HCT116 (cell line): ENCODE measurements at regions not wholly inside any gene's neighbourhood (a gene's known extent, or its start where the extent isn't known, plus 50 kb on each side); places are given as distances from the start of the nearest gene placed in this dataset.

Experiments used
- ATAC-seq: fragments of 200-7000 bp; cut with Tn5 transposase; 2 replicates; pipeline ENCODE4 v1.9.1; 2020; ENCODE audit warnings: mild to moderate bottlenecking, moderate library complexity
- BruUV-seq: library from RNA; stranded (reverse); fragments of 400-500 nt; replicated peaks from 2 replicates; lab custom pipeline; 2021; lab: Mats Ljungman, UMichigan
- CTCF ChIA-PET: fragments of 300-600 bp; sonication (Branson Sonifier 250); formaldehyde crosslinking; loops from one replicate; lab custom pipeline; 2021; ENCODE audit warnings: antibody characterized with exemption; lab: Charles Lee
- POLR2A ChIA-PET: fragments of 300-600, 350-600 bp; sonication (Branson Sonifier 250); formaldehyde crosslinking; loops from one replicate; lab custom pipeline; 2021; ENCODE audit warnings: antibody characterized with exemption; lab: Charles Lee
- RAD21 ChIA-PET, 2 experiments: fragments of 300-600 bp; sonication (Branson Sonifier 250); formaldehyde crosslinking; loops; one replicate each; lab custom pipeline; 2023; ENCODE audit warnings: low total read pairs in 2 of 2; ENCODE audit not compliant: uncharacterized antibody in 2 of 2, unreplicated experiment in 2 of 2, low non-redundant PET in 1 of 2; lab: Charles Lee
- DNase-seq: peaks from one replicate; pipeline ENCODE4 v3.0.0-alpha.2; 2010; ENCODE audit warnings: low read depth, low spot score
- H2AFZ ChIP-seq: fragments of 200-600 bp; shearing (Covaris generic), sonication (generic); 2 replicates; pipeline ENCODE4 v1.6.1; 2017; ENCODE audit warnings: low read depth, mixed run types, mixed read lengths, antibody characterized with exemption, low read length; ENCODE audit not compliant: poor library complexity, severe bottlenecking
- H3K27ac ChIP-seq: 2 replicates; pipeline ENCODE4 v1.5.1; 2012; ENCODE audit warnings: low read depth, low read length
- H3K27me3 ChIP-seq: fragments of 200-600 bp; sonication (generic); 2 replicates; pipeline ENCODE4 v1.6.1; 2016; ENCODE audit warnings: mixed run types, low read length, mixed read lengths; ENCODE audit not compliant: insufficient read depth
- H3K36me3 ChIP-seq, 2 experiments: fragments of 200-500 bp in 1 of 2; fragments of 200-600 bp in 1 of 2; sonication (Bioruptor generic) in 1 of 2; sonication (generic) in 1 of 2; 2 replicates each; pipeline versions ENCODE4 v1.5.1 to v1.6.1; 2014 to 2016; ENCODE audit warnings: low read length in 2 of 2, inconsistent platforms in 1 of 2, mixed read lengths in 1 of 2, mixed run types in 1 of 2; ENCODE audit not compliant: insufficient read depth in 2 of 2, control insufficient read depth in 1 of 2
- H3K4me1 ChIP-seq, 2 experiments: fragments of 200-600 bp in 1 of 2; sonication (generic) in 1 of 2; 2 replicates each; pipeline versions ENCODE4 v1.5.1 to v1.6.1; 2012 to 2017; ENCODE audit warnings: low read length in 2 of 2, inconsistent platforms in 1 of 2, mild to moderate bottlenecking in 1 of 2, mixed read lengths in 1 of 2, mixed run types in 1 of 2, moderate library complexity in 1 of 2; ENCODE audit not compliant: insufficient read depth in 2 of 2, control insufficient read depth in 1 of 2
- H3K4me2 ChIP-seq: fragments of 200-600 bp; sonication (generic); 2 replicates; pipeline ENCODE4 v1.6.1; 2017; ENCODE audit warnings: mixed run types, low read length, mixed read lengths
- H3K4me3 ChIP-seq, 2 experiments: fragments of 200-600 bp in 1 of 2; sonication (generic) in 1 of 2; replicated peaks in 1 of 2; 2 replicates each; pipeline ENCODE4 v1.5.1; 2011 to 2016; ENCODE audit warnings: low read length in 2 of 2, control low read depth in 1 of 2, low read depth in 1 of 2, mild to moderate bottlenecking in 1 of 2, mixed read lengths in 1 of 2, mixed run types in 1 of 2
- H3K79me2 ChIP-seq: fragments of 200-600 bp; sonication (generic); 2 replicates; pipeline ENCODE4 v1.6.1; 2017; ENCODE audit warnings: mild to moderate bottlenecking, mixed run types, low read length, moderate library complexity, mixed read lengths; ENCODE audit not compliant: insufficient read depth
- H3K9ac ChIP-seq: fragments of 200-600 bp; sonication (generic); 2 replicates; pipeline ENCODE4 v1.6.1; 2016; ENCODE audit warnings: low read length, mixed read lengths
- H3K9me2 ChIP-seq: fragments of 200-600 bp; sonication (generic), shearing (Covaris generic); 2 replicates; pipeline ENCODE4 v1.6.1; 2017; ENCODE audit warnings: mixed run types, mild to moderate bottlenecking, moderate library complexity; ENCODE audit not compliant: insufficient read depth
- H3K9me3 ChIP-seq, 2 experiments: fragments of 200-500 bp in 1 of 2; fragments of 200-600 bp in 1 of 2; sonication (Bioruptor generic) in 1 of 2; sonication (generic) in 1 of 2; 2 replicates each; pipeline ENCODE4 v1.6.1; 2014 to 2017; ENCODE audit warnings: low read length in 2 of 2, mixed read lengths in 2 of 2, inconsistent platforms in 1 of 2, low read depth in 1 of 2, mild to moderate bottlenecking in 1 of 2, mixed run types in 1 of 2, moderate library complexity in 1 of 2; ENCODE audit not compliant: control insufficient read depth in 1 of 2, insufficient read depth in 1 of 2
- H4K20me1 ChIP-seq: fragments of 200-600 bp; sonication (generic), shearing (Covaris generic); 2 replicates; pipeline ENCODE4 v1.6.1; 2017; ENCODE audit warnings: mixed run types, mild to moderate bottlenecking, moderate library complexity; ENCODE audit not compliant: insufficient read depth
- ELF1 ChIP-seq: IDR thresholded peaks from 2 replicates; pipeline ENCODE4 v1.6.1; 2012; ENCODE audit warnings: low read depth, borderline replicate concordance
- EZH2 ChIP-seq: fragments of 200-600 bp; sonication (generic); IDR thresholded peaks from 2 replicates; pipeline ENCODE4 v1.6.1; 2017; ENCODE audit warnings: antibody characterized with exemption, mixed run types
- EZH2phosphoT487 ChIP-seq: fragments of 200-600 bp; IDR thresholded peaks from 2 replicates; pipeline ENCODE4 v1.6.1; 2018; ENCODE audit warnings: antibody characterized with exemption, borderline replicate concordance
- POLR2A ChIP-seq: IDR thresholded peaks from 2 replicates; pipeline ENCODE4 v1.7.0; 2011; ENCODE audit warnings: borderline replicate concordance; ENCODE audit not compliant: insufficient read depth, insufficient read length; ENCODE audit errors: extremely low read depth
- POLR2AphosphoS5 ChIP-seq: IDR thresholded peaks from 2 replicates; pipeline ENCODE4 v1.6.1; 2011; ENCODE audit warnings: mild to moderate bottlenecking, low read depth, low read length, moderate library complexity
- RAD21 ChIP-seq: IDR thresholded peaks from 2 replicates; pipeline ENCODE4 v1.6.1; 2012; ENCODE audit warnings: low read depth, mild to moderate bottlenecking
- SP1 ChIP-seq: IDR thresholded peaks from 2 replicates; pipeline ENCODE4 v1.6.1; 2012; ENCODE audit warnings: low read depth
- SRF ChIP-seq: IDR thresholded peaks from 2 replicates; pipeline ENCODE4 v1.6.1; 2012; ENCODE audit warnings: low read depth
- ZFX ChIP-seq: fragments of 450-650 bp; IDR thresholded peaks from 2 replicates; pipeline ENCODE4 v1.6.1; 2017
- intact Hi-C: fragments of 100-400 bp; cut with micrococcal nuclease; formaldehyde crosslinking; loops from 2 replicates; pipeline ENCODE4 v1.10.0; 2022
- TF ChIP-seq, protein P1 (sequence below): IDR thresholded peaks from 2 replicates; pipeline ENCODE4 v1.6.1; 2012
- TF ChIP-seq, protein P2 (sequence below): IDR thresholded peaks from 2 replicates; pipeline ENCODE4 v1.6.1; 2012; ENCODE audit warnings: low read depth
- TF ChIP-seq, protein P3 (sequence below): IDR thresholded peaks from 2 replicates; pipeline ENCODE4 v1.6.1; 2011; ENCODE audit warnings: mild to moderate bottlenecking, low read length, moderate library complexity; ENCODE audit not compliant: insufficient replicate concordance; ENCODE audit errors: extremely low read depth

DNA sequence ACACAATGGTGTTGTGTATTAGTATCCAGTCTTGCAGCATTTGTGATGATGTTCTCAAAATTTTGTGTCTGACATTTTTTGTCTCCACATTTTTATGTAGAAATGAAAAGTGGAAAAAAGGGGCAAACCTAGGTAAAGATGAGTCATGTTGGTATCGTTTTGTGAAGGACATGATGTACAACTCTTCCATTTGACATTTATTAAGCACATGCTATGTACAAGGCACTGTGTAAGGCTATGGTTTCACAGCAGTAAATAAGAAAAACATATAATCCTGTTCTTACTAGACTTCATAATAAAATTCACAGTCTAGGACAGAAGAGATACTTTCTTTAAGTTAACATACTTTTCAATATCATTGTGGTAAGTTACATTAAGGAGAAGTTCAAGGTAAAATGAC, 143.5 kb upstream of the CNTN4 start:
- TF ChIP-seq, protein P1, sequence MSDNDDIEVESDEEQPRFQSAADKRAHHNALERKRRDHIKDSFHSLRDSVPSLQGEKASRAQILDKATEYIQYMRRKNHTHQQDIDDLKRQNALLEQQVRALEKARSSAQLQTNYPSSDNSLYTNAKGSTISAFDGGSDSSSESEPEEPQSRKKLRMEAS, result no peak
- TF ChIP-seq ELF1, result no peak
- TF ChIP-seq, protein P2, sequence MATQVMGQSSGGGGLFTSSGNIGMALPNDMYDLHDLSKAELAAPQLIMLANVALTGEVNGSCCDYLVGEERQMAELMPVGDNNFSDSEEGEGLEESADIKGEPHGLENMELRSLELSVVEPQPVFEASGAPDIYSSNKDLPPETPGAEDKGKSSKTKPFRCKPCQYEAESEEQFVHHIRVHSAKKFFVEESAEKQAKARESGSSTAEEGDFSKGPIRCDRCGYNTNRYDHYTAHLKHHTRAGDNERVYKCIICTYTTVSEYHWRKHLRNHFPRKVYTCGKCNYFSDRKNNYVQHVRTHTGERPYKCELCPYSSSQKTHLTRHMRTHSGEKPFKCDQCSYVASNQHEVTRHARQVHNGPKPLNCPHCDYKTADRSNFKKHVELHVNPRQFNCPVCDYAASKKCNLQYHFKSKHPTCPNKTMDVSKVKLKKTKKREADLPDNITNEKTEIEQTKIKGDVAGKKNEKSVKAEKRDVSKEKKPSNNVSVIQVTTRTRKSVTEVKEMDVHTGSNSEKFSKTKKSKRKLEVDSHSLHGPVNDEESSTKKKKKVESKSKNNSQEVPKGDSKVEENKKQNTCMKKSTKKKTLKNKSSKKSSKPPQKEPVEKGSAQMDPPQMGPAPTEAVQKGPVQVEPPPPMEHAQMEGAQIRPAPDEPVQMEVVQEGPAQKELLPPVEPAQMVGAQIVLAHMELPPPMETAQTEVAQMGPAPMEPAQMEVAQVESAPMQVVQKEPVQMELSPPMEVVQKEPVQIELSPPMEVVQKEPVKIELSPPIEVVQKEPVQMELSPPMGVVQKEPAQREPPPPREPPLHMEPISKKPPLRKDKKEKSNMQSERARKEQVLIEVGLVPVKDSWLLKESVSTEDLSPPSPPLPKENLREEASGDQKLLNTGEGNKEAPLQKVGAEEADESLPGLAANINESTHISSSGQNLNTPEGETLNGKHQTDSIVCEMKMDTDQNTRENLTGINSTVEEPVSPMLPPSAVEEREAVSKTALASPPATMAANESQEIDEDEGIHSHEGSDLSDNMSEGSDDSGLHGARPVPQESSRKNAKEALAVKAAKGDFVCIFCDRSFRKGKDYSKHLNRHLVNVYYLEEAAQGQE, result no peak
- no peak for TF ChIP-seq EZH2
- no peak for TF ChIP-seq RAD21
- ChIA-PET POLR2A (no interaction called here), CTCF (no interaction called here), RAD21 (no interaction called here)
- Histone ChIP-seq H3K9ac (no peak overlapping the region), H3K36me3 (no peaks in the 10 kb centered on the region), H3K9me2 (no peaks in the 10 kb centered on the region), H3K27me3 (no peaks in the 10 kb centered on the region), H4K20me1 (no peaks in the 10 kb centered on the region), H3K27ac (no peak overlapping the region), H3K4me3 (no peak overlapping the region), H3K9me3 (peaks cover 5 to 25% of the 10 kb centered on the region in 2 experiments; a peak in 3 of 4 replicates), H3K4me1 (no peaks in the 10 kb centered on the region), H3K79me2 (no peaks in the 10 kb centered on the region), H2AFZ (no peak overlapping the region), H3K4me2 (no peak overlapping the region)
- ATAC-seq (no peak), DNase-seq (no peak)
- intact Hi-C loops, result no loop called here
- no TSS peak for BruUV-seq

DNA sequence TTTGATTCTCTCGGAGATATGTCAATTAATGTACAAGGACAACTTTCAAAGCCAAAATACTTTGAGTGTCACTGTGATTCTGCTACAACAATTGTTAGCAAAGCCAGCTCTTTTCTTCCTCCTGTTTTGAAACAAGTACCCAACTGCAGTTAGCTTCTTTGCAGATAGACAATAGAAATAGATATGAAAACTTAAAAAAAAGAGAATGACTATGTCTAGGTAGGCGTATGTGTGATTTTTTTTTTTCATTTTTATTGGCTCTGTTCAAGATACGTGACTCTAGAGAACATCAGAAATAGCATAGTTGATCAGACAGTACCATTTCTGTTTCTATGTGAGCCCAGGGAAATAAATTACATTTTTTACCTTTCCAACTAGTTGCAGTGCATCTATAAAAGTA, 142.9 kb upstream of the CNTN4 start:
- H3K4me1 ChIP-seq, result no peaks in the 10 kb centered on the region
- no TSS peak for BruUV-seq
- no peaks in the 10 kb centered on the region for H3K79me2 ChIP-seq
- POLR2A ChIA-PET, result no interaction called here
- no peak overlapping the region for H3K9ac ChIP-seq
- H3K9me3 ChIP-seq, result peaks cover 5 to 25% of the 10 kb centered on the region in 2 experiments; a peak in 3 of 4 replicates
- no peak for ATAC-seq
- intact Hi-C loops, result no loop called here
- no peaks in the 10 kb centered on the region for H3K36me3 ChIP-seq
- H3K4me2 ChIP-seq, result no peak overlapping the region
- no peaks in the 10 kb centered on the region for H4K20me1 ChIP-seq
- no peaks in the 10 kb centered on the region for H3K9me2 ChIP-seq
- DNase-seq, result no peak
- H2AFZ ChIP-seq, result no peak overlapping the region
- H3K27me3 ChIP-seq, result no peaks in the 10 kb centered on the region
- CTCF ChIA-PET, result no interaction called here
- H3K27ac ChIP-seq, result no peak overlapping the region
- RAD21 ChIA-PET, result no interaction called here
- no peak overlapping the region for H3K4me3 ChIP-seq
- no peak for TF ChIP-seq RAD21
- TF ChIP-seq EZH2phosphoT487, result no peak
- TF ChIP-seq SRF, result no peak
- no peak for TF ChIP-seq SP1
- TF ChIP-seq POLR2AphosphoS5, result no peak
- TF ChIP-seq, protein P3, sequence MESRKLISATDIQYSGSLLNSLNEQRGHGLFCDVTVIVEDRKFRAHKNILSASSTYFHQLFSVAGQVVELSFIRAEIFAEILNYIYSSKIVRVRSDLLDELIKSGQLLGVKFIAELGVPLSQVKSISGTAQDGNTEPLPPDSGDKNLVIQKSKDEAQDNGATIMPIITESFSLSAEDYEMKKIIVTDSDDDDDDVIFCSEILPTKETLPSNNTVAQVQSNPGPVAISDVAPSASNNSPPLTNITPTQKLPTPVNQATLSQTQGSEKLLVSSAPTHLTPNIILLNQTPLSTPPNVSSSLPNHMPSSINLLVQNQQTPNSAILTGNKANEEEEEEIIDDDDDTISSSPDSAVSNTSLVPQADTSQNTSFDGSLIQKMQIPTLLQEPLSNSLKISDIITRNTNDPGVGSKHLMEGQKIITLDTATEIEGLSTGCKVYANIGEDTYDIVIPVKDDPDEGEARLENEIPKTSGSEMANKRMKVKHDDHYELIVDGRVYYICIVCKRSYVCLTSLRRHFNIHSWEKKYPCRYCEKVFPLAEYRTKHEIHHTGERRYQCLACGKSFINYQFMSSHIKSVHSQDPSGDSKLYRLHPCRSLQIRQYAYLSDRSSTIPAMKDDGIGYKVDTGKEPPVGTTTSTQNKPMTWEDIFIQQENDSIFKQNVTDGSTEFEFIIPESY, result no peak
- TF ChIP-seq, protein P2, result no peak
- no peak for TF ChIP-seq ZFX
- TF ChIP-seq POLR2A, result no peak
